GM21367 (cell line): ENCODE measurements at regions not wholly inside any gene's neighbourhood (a gene's known extent, or its start where the extent isn't known, plus 50 kb on each side); places are given as distances from the start of the nearest gene placed in this dataset.

Source experiments
- ATAC-seq: cut with Tn5 transposase; IDR thresholded peaks from one replicate; pipeline ENCODE4 v1.9.1; 2021; ENCODE audit not compliant: unreplicated experiment

DNA sequence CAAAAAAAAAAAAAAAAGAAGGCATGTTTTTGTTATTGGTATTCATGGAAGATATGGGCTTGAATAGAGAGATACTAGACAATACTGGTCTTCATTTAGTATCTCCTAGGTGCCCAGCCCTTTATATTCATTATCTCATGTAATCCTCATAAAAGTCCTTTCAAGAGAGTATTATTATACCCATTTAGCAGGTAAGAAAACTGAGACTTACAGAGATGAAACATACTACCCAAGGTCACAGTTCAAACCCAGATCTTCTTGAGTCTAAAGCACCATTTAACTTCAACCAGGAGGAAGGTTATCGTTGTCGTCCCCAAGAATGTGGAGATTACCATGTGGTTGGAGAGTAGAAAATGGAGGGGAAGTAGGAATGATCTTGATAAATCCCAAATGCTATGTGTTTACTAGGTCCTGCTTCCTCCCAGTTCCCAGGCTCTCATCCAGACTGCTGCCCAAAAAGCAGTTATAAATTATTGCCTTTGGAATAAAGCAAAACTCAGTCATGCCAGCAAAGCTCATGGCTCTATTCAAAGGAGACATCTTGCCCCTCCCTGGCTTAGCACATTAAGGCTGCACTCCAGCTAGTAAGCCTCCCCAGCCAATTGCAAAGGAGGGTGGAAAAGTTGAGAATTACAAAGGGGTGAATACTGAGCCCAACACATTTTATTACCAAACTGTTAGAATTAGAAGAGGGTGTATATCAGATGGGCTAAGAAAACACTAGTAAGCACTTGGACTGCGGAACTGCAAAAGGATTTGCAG lies 163.9 kb downstream of the PIK3R1 start:
- no peak for ATAC-seq

DNA sequence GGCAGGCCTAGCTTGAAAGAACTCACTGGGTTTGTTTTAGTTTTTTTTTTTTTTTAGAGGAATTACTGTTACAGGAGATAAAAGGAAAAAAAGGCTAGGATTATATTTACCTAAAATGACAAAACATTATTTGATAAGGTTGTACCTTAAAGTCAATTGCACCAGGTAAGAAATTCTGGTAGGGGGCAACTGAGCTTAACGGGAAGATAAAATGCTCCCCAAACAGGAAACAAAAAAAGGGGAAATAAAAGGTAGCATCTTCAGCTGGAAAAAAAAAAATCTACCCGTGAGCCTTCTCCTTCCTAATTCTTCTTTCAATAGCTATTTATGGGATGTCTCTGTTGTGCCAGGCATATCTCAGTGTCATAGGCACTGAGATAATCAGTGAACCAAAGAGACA lies 164.5 kb downstream of the PIK3R1 start:
- ATAC-seq, result no peak

DNA sequence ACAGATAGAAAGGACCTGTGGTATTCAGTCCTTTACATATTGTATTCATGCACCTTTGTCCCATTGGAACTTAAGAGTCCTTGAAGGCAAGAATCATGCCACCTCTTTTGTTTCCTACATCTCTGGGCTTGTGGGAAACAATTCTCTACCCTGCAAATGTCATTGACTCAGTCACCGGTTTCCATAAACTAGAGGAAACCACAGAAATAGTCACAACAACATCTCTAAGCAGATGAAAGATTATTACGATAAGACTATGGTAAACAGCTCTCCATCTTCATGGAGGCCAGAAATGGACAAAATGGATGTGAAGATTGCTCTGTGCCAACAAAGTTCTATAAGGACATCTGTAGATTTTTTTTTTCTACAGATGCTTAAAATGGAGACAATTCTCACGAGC lies 165.5 kb downstream of the PIK3R1 start:
- no peak for ATAC-seq

- no peak for ATAC-seq
Observed at GRCh38 chr5:68381909-68382308, 166.4 kb downstream of the PIK3R1 start.

DNA sequence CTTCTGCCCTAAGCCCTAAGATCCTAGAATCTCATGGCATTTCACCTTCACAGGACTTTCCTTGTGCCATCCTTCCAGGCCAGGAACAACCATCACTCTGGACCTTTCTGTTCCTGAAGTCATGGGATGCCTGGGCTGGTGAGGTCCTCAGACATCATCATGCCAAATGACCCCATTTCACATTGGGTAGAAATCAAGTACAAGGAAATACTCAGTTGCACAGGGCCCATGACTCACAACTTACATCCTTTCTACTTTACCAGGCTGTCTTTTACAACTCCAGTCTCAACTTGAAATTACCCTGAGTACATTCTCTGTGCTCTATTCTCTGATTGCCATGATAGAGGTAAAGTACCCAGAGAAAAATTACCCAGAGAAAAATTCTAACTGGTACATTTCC lies 167.1 kb downstream of the PIK3R1 start:
- ATAC-seq, result no peak

DNA sequence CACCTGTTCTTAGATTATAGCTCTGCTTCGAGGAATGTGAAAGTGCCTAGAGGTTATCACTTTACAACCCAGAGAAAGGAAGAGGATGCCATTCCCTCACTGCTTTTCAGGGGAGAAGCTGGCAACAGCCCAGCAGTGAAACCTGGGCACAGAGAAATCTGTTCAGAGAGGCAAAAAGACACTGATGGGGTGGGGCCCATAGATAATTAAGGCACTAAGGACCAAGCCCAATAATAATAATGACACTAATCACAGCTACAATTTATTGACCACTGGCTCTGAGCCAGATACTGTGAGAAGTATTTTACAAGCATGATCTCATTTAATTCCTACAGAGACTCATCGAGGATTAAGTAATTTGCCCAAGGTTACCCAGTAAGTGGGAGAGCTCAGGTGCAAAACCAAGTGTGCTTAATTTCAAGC lies 168.3 kb downstream of the PIK3R1 start:
- no peak for ATAC-seq

DNA sequence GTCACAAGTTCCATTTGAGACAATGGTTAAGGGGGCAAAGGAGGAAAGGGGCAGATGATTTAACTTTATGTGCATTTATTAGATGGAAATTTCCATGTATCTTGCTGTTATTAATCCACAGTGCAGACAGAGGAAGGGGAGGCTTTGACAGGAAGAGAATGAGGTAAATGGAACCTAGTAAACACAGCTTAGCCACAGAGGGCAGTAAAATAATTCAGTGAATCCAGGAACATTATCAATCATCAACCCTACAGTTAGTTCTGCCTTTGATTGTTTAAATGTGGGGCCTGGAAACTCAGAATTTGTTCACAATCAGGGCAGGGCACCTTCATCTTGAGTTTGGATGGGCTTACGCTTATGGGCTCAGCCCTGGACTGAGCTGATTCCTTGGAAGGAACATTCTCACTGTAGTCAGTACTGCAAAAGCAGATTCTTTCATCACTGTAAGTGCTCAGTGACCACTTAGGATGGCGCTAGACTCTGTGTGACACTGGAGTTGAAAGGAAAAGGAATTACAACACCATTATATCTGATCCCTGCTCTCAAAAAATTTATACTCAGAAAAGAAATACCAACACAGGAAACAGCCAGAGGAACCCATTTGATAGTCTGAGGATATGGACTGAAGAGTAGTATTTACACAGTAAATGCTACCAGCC lies 169.5 kb downstream of the PIK3R1 start:
- ATAC-seq, result no peak

DNA sequence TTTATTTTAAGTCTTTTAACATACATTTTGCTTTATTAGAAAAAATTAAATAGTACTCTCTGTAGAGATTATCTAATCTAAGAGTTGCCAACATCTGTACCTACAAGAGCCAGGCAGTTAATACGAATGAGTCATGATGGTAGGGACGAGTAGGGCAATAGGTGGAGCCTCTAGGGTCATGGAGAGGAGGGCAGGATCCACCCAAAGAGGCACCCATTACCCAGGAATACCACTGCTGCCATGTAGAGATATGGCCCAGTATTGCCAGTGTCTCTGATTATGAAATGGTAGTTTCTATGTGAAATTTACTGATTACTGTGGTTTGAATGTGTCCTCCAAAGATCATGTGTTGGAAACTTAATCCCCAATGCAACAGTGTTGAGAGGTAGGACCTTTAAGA lies 170.4 kb downstream of the PIK3R1 start:
- no peak for ATAC-seq

GRCh38 chr5:68387074-68387796 lies 171.7 kb downstream of the PIK3R1 start:
- ATAC-seq, result no peak

- ATAC-seq, result no peak
Observed at GRCh38 chr5:68389618-68390017, 174.1 kb downstream of the PIK3R1 start.

DNA sequence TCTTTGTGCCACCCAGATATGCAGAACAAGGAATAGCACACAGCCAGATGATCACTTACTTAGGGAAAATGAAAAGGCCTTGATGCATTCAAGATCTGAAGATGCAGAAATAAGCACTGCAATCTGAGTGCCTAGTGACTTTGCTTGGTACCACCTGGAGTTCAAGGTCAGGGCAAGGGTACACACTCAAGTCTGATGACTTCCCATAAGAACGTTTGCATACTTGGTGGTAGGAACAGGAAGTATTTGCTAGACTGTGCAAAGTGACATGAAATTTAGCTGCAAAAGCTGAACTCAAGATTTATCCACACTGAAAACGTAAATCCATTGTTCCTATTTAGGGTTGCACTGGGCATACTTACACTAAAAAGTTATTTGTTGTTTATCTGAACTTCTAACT lies 177.1 kb downstream of the PIK3R1 start:
- ATAC-seq, result no peak

- ATAC-seq, result no peak
Observed at GRCh38 chr5:68395302-68395701, 179.7 kb downstream of the PIK3R1 start.

DNA sequence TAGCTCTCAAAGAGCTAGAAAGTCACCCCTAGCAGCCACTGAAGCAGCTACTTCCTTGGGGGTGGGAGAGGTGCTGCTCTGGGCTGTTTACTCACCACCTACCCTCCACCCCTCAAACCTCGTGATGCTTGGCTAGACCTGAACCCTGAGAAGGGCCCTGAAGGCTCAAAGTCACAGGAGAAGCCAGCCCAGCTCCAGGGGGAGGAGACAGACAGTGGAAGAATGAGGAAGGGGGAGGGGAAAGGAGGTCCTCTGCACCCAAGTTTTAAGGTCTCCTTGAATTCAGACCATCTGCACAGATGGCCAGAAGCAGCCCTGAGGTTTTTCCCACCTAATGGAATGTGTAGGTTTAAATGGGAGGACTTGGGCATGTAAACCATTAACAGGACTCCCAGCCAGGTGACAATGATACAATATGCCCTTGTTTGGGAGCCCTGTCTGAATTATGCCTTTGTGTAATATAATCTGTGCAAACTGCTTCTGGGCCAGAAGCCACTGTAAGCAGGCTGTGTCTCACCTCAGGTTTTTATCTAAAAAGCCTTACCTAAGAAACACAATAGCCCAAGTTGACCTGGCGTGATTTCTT lies 180.5 kb downstream of the PIK3R1 start:
- no peak for ATAC-seq

DNA sequence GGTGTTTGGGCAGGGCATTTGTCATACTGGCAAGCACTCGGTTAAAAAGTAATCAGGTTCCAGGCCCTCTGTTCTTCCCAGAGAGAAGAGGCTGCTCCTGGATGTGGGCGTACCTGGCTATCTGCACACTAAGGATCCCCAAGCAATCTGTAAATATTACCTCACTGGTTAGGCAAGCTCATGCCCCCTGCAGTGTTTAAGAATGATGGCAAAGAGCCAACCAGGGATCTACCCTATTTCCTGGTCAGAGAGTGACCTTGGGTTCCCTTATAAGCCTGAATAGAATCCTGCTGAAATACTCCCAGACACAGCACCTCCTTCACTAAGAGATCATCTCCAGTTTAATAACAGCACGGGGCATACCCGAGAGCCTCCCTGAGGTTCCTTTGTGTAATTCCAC lies 181.2 kb downstream of the PIK3R1 start:
- ATAC-seq, result no peak

DNA sequence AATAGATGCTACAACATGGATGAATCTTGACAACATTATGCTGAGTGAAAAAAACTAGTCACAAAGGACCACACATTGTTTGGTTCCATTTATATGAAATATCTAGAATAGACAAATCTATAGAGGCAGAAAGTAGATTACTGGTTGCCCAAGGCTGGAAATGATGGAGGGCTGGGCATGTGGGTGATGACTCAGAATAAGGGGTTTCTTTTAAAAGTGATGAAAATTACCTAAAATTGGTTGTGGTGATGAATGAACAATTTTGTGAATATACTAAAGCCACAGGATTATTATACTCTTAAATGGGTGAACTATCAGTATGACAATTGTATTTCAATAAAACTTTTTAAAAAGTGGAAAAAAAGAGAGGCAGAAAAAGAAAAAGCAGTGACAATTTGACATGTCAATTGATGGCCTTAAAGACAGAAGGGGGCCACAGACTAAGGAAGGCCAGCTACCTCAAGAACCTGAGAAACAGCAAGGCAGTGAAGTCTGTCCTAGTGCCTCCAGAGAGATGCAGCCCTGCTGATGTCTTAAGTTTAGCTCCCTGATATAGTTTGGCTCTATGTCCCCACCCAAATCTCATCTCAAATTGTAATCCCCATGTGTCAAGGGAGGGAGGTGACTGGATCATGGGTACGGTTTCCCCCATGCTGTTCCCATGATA lies 182.7 kb downstream of the PIK3R1 start:
- no peak for ATAC-seq

GRCh38 chr5:68403301-68403700 lies 187.7 kb downstream of the PIK3R1 start:
- ATAC-seq, result no peak

- ATAC-seq, result no peak
Observed at GRCh38 chr5:68404246-68404645, 188.7 kb downstream of the PIK3R1 start.

DNA sequence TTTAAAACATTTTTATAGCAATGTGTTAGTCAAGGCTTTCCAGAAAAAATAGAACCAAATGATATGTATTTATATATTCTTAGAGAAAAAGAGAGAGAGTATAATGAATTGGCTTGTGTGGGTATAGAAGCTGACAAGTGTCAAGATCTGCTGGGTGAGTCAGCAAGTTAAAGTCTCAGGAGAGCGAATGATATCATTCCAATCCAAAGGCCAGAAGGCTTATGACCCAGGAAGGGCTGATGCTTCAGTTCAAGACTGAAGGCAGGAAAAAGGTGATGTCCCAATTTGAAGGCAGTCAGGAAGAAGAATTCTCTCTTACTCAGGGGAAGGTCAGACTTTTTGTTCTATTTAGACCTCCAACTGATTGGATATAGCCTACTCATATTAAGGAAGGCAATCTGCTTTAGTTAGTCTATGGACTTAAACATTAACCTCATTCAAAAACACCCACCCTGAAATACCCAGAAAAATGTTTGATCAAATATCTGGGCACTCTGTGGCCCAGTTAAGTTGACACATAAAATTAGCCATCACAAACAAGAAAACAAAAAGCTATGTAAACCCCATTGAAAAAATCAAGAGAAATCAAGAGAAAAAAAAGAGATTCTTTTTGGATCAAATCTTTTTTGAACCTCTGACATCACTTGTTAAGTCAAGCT lies 189.6 kb downstream of the PIK3R1 start:
- ATAC-seq, result no peak

GRCh38 chr5:68405784-68406743 lies 190.5 kb downstream of the PIK3R1 start:
- no peak for ATAC-seq
